HG03103 (cell line): ENCODE measurements at regions not wholly inside any gene's neighbourhood (a gene's known extent, or its start where the extent isn't known, plus 50 kb on each side); places are given as distances from the start of the nearest gene placed in this dataset.
"Not testable (repeated sequence)": the region's sequence is repeated elsewhere in the genome, so short reads cannot be mapped to it uniquely, and the experiment has no call there.

Experiments
- ATAC-seq: cut with Tn5 transposase; IDR thresholded peaks from one replicate; pipeline ENCODE4 v1.9.1; 2021; ENCODE audit warnings: low read depth; ENCODE audit not compliant: unreplicated experiment

DNA sequence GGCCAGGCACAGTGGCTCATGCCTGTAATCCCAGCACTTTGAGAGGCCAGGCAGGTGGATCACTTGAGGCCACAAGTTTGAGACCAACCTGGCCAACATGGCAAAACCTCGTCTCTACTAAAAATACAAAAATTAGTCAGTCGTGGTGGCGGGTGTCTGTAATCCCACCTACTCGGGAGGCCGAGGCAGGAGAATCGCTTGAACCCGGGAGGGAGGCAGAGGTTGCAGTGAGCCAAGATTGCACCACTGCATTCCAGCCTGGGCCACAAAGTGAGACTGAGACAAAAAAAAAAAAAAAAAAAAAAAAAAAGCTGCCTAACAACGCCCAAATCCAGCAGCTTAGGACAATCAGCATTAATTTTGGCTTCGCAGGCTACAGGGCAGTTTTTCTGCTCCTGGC lies 167.1 kb downstream of the GOSR1 start:
- ATAC-seq = not testable (repeated sequence)

DNA sequence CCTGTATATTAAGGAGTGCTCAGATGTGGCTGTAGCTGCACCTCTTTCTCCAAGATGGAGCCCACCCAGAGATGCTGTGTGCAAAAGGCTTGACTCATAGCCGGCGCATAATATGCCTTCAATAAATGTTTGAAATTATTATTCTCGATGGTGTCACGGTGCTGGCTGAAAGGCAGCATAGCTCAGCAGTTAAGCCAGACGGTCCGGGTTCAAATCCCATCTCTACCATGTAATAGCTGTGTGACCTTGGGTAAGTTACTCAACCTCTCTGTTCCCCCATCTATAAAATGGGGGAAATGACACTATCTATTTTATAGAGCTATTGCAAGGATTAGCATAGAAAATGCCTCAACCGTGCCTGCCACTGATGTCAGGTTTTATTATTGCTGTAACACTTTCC lies 164.2 kb downstream of the GOSR1 start:
- not testable (repeated sequence) for ATAC-seq

GRCh38 chr17:30639391-30639790 lies 162.2 kb downstream of the GOSR1 start:
- ATAC-seq = not testable (repeated sequence)

GRCh38 chr17:30638968-30639367 lies 161.8 kb downstream of the GOSR1 start:
- ATAC-seq = not testable (repeated sequence)

GRCh38 chr17:30631651-30632050 lies 154.4 kb downstream of the GOSR1 start:
- ATAC-seq = not testable (repeated sequence)

DNA sequence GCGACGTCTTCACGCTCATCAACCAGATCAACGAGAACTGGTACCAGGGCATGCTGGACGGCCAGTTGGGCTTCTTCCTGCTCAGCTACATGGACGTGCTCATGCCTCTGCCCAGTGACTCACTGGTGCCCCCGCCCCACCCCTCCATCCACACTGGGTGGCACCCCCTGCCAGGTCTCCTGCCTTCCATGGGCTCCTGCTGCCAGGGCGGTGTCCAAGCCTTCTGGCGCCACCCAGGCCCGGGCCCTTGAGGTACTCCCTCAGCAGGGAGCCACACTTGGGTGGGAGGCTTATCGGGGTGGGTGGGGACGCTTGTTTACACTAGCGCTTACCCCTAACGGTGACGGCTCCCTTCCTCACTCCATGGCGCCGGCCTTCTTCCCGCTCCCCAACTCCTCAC lies 148.2 kb downstream of the GOSR1 start:
- ATAC-seq = not testable (repeated sequence)

DNA sequence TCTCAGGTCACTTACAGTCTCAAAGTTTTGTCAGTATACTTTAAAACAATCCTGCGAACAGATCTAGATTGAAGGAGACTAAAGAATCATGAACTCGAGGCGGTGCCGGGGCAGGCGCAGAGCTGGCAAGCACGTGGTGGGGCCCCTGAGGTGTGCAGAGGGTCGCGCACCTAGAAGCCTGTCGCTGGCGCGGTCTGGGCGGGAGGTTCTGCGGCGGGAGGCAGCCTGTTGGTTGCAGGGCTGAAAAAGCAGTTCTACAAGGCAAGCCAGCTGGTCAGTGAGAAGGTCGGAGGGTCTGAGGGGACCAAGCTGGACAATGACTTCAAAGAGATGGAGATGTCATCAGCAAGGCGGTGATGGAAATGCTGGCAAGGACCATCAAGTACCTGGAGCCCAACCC lies 147.0 kb downstream of the GOSR1 start:
- not testable (repeated sequence) for ATAC-seq

- ATAC-seq = not testable (repeated sequence)
Measured at GRCh38 chr17:30609682-30610081, 132.5 kb downstream of the GOSR1 start.

DNA sequence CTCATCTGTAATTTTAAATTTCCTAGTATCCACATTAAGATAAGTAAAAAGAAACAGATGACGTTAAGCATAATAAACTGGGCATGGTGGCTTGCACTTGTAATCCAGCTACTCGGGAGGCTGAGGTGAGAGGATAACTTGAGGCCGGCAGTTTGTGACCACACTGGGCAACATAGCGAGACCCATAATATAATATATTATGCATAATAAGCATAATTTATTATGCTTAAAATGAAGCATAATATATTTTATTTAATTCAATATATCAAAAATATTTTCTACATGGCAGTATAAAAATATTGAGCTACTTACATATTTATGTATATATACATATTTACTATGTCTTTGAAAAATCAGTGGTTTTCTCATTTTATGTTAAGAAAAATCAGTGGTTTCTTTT lies 128.3 kb downstream of the GOSR1 start:
- ATAC-seq = no peak

DNA sequence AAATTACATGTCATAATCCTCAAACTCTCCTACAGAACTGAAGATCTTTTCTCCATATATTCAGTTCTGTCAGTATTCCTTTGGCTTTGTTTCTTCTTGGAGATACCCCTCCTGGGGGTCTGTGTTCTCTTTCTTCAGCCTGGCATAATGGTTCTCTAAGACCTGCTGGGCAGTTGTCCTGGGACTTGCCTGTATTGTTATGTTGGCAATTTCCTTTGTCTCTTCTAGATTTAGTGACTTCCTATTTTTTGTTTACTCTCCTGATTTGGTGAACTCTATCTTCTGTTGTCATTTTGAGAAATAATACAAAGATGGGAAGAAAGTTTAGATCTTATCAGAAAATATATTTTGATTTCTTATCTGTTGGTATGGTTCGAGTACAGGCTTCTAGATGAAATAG lies 127.8 kb downstream of the GOSR1 start:
- ATAC-seq = no peak

DNA sequence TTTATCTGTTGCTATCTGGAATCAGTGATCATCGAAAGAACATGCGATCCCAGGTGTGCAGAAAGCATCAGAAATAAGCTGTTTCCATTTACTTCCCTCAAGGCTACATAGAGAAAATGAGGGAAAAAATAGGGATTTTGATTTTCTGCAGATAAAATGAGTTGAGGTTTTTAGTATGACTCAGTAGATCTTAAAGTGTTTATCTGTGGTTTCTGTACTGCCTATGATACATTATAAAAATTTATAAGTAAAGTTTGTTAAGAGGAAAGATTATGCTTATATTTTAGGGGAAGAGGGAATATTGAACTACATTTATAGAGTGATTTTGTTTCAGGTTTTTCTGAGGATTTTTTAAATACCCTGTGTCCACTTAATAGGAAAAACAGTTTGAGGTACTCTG lies 125.2 kb downstream of the GOSR1 start:
- ATAC-seq = not testable (repeated sequence)

DNA sequence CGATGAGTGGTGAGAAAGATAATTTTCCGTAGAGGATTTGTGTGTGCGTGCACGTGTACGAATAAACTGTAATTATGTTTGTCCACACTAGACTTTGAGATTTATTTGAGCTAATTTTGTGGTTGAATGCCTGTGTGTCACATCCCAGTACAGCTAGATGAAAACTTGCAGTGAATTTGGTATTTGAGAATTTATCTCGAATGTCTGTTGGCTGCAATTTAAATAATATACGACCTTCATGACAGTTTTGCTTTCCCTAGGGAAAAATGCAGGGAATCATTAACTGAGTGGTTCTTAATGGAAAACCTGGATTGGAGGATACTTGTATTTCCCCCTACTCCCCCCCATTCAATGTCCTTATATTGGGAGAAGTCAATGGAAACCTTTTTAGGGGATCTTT lies 124.8 kb downstream of the GOSR1 start:
- ATAC-seq = not testable (repeated sequence)

DNA sequence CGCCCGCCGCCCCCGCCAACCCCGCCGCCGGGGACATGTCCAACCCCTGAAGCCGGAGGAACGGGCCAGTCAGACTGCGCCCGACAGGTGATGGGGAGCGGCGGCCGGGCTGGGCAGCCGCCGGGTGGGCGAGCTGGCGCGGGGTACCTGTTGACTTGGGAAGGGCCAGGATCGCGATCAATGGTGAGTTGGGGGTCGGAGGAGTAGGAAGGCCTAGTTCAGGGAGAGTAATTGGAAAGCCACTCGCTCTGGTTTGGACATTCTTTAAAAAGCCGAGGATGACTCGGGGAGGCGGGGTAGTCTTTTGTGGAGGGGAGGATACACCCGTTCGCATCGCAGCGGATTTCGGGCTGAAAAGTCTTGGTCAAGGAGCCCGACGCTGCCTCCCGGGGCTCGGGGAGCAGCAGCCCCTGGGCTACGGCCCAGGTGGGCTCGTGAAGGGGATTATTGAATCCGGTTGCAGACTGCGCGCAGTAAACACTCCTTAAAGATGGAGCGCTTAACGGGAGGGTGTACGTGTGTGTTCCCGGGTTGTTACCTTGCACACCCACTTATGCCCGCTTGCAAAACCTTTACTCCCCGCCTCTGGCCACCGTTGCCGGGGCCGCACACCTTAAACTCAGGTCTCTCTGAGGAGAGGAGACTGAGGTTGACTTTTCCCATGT lies 123.8 kb downstream of the GOSR1 start:
- no peak for ATAC-seq

DNA sequence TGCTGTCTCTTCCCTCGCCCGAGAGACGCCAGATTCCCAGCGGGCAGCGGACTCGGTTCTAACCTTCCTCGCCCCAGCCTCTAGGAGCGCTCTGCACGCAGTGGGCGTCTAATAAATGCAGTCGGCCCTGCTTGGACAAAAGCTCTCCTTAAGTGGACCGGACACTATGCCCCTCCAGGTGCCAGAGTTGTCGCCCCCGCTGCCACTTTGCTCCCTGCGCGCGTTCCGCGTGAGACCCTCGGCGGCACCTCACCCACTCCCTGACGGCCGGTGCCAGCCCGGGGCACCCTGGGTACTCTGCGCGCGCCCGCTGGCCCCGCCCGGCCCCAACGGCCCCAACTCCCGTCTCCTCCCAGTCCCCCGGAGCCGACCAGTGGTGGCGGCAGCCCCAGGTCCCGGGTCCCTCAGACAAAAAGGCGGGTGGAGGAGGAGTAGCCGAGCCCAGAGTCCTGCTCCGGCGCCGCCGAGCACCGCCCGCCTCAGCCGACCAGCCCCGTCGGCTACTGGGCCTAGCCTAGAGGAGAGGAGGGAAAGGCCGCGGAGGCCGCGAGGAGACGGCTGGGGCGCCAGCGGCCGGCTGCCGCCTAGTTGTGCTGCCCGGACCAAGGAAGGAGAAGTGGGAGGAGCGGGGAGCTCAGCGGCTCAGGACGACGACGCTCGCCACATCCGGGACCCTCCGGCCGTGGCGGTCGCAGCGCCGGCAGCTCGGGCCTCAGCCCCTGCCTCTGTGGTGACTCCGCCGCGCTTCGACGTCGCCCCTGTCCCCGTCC lies 123.0 kb downstream of the GOSR1 start:
- ATAC-seq = peak; percentile 72

DNA sequence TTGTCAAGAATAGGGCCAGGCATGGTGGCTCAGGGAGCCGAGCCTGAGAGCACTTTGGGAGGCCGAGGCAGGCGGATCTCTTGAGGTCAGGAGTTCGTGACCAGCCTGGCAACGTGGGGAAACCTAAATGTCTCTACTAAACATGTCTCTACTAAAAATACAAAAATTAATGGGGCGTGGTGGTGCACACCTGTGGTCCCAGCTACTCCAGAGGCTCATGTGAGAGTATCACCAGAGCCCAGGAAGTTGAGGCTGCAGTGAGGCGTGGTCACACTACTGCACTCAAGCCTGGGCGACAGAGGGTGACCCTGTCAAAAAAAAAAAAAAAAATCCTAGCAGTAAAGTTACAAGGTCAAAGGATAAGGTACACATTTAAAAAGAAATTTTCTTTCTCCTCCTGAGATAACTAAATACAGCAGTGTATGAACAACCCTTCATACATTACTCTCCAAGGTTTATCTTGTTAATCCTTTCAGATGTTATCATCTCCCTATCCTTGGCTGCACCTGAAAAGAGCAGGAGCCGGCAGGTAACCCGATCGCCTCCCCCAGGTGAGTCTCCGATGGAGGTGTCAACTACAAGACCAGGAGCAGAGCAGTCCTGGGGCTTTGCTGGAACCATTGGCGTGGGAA lies 122.3 kb downstream of the GOSR1 start:
- ATAC-seq = no peak

- ATAC-seq = no peak
Measured at GRCh38 chr17:30597776-30598288, 120.6 kb downstream of the GOSR1 start.

DNA sequence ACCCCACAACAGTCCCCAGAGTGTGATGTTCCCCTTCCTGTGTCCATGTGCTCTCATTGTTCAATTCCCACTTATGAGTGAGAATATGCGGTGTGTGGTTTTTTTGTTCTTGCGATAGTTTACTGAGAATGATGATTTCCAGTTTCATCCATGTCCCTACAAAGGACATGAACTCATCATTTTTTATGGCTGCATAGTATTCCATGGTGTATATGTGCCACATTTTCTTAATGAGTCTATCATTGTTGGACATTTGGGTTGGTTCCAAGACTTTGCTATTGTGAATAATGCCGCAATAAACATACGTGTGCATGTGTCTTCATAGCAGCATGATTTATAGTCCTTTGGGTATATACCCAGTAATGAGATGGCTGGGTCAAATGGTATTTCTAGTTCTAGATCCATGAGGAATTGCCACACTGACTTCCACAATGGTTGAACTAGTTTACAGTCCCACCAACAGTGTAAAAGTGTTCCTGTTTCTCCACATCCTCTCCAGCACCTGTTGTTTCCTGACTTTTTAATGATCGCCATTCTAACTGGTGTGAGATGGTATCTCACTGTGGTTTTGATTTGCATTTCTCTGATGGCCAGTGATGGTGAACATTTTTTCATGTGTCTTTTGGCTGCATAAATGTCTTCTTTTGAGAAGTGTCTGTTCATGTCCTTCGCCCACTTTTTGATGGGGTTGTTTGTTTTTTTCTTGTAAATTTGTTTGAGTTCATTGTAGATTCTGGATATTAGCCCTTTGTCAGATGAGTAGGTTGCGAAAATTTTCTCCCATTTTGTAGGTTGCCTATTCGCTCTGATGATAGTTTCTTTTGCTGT lies 120.0 kb downstream of the GOSR1 start:
- not testable (repeated sequence) for ATAC-seq

- ATAC-seq = not testable (repeated sequence)
Measured at GRCh38 chr17:30594953-30595371, 117.8 kb downstream of the GOSR1 start.

- ATAC-seq = no peak
Measured at GRCh38 chr17:30594223-30594952, 117.2 kb downstream of the GOSR1 start.
